ENCODE measurements at regions not wholly inside any gene's neighbourhood (a gene's known extent, or its start where the extent isn't known, plus 50 kb on each side); places are given as distances from the start of the nearest gene placed in this dataset.
"Not testable (repeated sequence)": the region's sequence is repeated elsewhere in the genome, so short reads cannot be mapped to it uniquely, and the experiment has no call there.

- WGBS: 71% methylated on average over 5 of the region's 5 CpGs
- TF ChIP-seq POLR2A (IDR thresholded peaks at IDR 0.05; ENCODE audit: low read depth) (no peak), EP300 (IDR thresholded peaks at IDR 0.05) (no peak), POLR2AphosphoS5 (IDR thresholded peaks at IDR 0.05) (no peak), CTCF (IDR thresholded peaks at IDR 0.05) (no peak)
- no peaks in the 10 kb centered on the region for H3K36me3 ChIP-seq
- intact Hi-C loops (cut with DNase I): no loop called here
- no peak overlapping the region for H3K27ac ChIP-seq (replicated peaks in 1 of 4)
- no peaks in the 10 kb centered on the region for H3K27me3 ChIP-seq
- no peaks in the 10 kb centered on the region for H3K9me3 ChIP-seq
- H3K4me1 ChIP-seq: no peaks in the 10 kb centered on the region
- no peak overlapping the region for H3K4me3 ChIP-seq
- no peak for DNase-seq (ENCODE audit: extremely low spot score)
These were observed 195.2 kb upstream of the ANXA10 start for GRCh38 chr4:167897116-167897515.

- TF ChIP-seq EP300 (IDR thresholded peaks at IDR 0.05) (no peak), CTCF (IDR thresholded peaks at IDR 0.05) (no peak), POLR2AphosphoS5 (IDR thresholded peaks at IDR 0.05) (no peak), POLR2A (IDR thresholded peaks at IDR 0.05; ENCODE audit: low read depth) (no peak)
- 61% methylated on average over 1 of the region's 1 CpG for WGBS
- no peaks in the 10 kb centered on the region for H3K27me3 ChIP-seq
- intact Hi-C loops (cut with DNase I): no loop called here
- no peak for DNase-seq (ENCODE audit: extremely low spot score)
- no peaks in the 10 kb centered on the region for H3K4me1 ChIP-seq
- no peaks in the 10 kb centered on the region for H3K9me3 ChIP-seq
- no peak overlapping the region for H3K27ac ChIP-seq (replicated peaks in 1 of 4)
- H3K4me3 ChIP-seq: no peak overlapping the region
- no peaks in the 10 kb centered on the region for H3K36me3 ChIP-seq
These were observed 189.0 kb upstream of the ANXA10 start for GRCh38 chr4:167903291-167903721.

GRCh38 chr4:167906851-167907250, 185.5 kb upstream of the ANXA10 start:
- TF ChIP-seq CTCF (IDR thresholded peaks at IDR 0.05) (no peak), POLR2AphosphoS5 (IDR thresholded peaks at IDR 0.05) (no peak), POLR2A (IDR thresholded peaks at IDR 0.05; ENCODE audit: low read depth) (no peak), EP300 (IDR thresholded peaks at IDR 0.05) (no peak)
- H3K4me3 ChIP-seq: no peak overlapping the region
- H3K27ac ChIP-seq (replicated peaks in 1 of 4): no peak overlapping the region
- H3K9me3 ChIP-seq: no peaks in the 10 kb centered on the region
- DNase-seq (ENCODE audit: extremely low spot score): no peak
- H3K36me3 ChIP-seq: no peaks in the 10 kb centered on the region
- H3K4me1 ChIP-seq: no peaks in the 10 kb centered on the region
- no peaks in the 10 kb centered on the region for H3K27me3 ChIP-seq
- intact Hi-C loops (cut with DNase I): no loop called here
- 83% methylated on average over 1 of the region's 1 CpG for WGBS

GRCh38 chr4:167908816-167909215, 183.5 kb upstream of the ANXA10 start:
- Histone ChIP-seq H3K36me3 (no peaks in the 10 kb centered on the region), H3K4me3 (no peak overlapping the region), H3K4me1 (no peaks in the 10 kb centered on the region), H3K9me3 (no peaks in the 10 kb centered on the region), H3K27ac (replicated peaks in 1 of 4) (no peak overlapping the region), H3K27me3 (no peaks in the 10 kb centered on the region)
- intact Hi-C loops (cut with DNase I): no loop called here
- TF ChIP-seq POLR2A (IDR thresholded peaks at IDR 0.05; ENCODE audit: low read depth): no peak
- no peak for TF ChIP-seq EP300 (IDR thresholded peaks at IDR 0.05)
- no peak for TF ChIP-seq CTCF (IDR thresholded peaks at IDR 0.05)
- TF ChIP-seq POLR2AphosphoS5 (IDR thresholded peaks at IDR 0.05): no peak
- DNase-seq (ENCODE audit: extremely low spot score): no peak

GRCh38 chr4:167912535-167912934, 179.8 kb upstream of the ANXA10 start:
- H3K36me3 ChIP-seq; H3K4me1 ChIP-seq; DNase-seq (ENCODE audit: extremely low spot score); intact Hi-C loops (cut with DNase I); H3K4me3 ChIP-seq; H3K9me3 ChIP-seq; H3K27ac ChIP-seq (replicated peaks in 1 of 4); H3K27me3 ChIP-seq: not testable (repeated sequence)
- 89% methylated on average over 3 of the region's 3 CpGs for WGBS
